Activated CD4-positive, alpha-beta T cell treated with anti-CD3 and anti-CD28 coated beads for 48 hours (primary cell): ENCODE measurements at regions not wholly inside any gene's neighbourhood (a gene's known extent, or its start where the extent isn't known, plus 50 kb on each side); places are given as distances from the start of the nearest gene placed in this dataset.
"Not testable (repeated sequence)": the region's sequence is repeated elsewhere in the genome, so short reads cannot be mapped to it uniquely, and the experiment has no call there.

ENCODE experiments used
- DNase-seq: peaks from one replicate; pipeline ENCODE4 v3.0.0-alpha.2; 2020

- no peak for DNase-seq
Observed at GRCh38 chr2:109669731-109670130, 55.6 kb downstream of the SOWAHC start.

GRCh38 chr2:109670556-109671411 is 56.6 kb downstream of the SOWAHC start:
- DNase-seq = no peak

DNA sequence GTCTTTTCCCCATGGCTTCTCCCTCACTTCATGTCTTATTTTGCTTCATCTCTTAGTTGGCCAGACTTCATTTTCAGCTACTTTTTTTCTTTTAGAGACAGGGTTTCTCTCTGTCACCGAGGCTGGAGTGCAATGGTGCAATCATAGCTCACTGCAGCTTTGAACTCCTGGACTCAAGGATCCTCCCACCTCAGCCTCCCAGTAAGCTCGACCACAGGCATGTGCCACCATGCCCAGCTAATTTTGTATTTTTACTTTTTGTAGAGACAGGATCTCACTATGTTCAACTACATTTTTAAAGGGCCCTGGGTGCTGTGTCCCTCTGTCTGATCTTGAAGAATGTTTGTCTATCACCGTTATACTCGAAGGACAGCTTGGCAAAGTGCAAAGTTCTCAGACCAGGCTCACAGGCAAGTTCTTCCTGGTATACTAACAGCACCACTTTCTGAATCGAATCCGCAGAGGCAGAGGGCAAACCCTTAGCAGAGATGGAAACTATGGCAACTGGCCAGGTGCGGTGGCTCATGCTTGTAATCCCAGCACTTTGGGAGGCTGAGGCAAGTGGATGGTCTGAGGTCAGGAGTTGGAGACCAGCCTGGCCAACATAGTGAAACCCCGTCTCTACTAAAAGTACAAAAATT is 60.9 kb downstream of the SOWAHC start:
- no peak for DNase-seq

DNA sequence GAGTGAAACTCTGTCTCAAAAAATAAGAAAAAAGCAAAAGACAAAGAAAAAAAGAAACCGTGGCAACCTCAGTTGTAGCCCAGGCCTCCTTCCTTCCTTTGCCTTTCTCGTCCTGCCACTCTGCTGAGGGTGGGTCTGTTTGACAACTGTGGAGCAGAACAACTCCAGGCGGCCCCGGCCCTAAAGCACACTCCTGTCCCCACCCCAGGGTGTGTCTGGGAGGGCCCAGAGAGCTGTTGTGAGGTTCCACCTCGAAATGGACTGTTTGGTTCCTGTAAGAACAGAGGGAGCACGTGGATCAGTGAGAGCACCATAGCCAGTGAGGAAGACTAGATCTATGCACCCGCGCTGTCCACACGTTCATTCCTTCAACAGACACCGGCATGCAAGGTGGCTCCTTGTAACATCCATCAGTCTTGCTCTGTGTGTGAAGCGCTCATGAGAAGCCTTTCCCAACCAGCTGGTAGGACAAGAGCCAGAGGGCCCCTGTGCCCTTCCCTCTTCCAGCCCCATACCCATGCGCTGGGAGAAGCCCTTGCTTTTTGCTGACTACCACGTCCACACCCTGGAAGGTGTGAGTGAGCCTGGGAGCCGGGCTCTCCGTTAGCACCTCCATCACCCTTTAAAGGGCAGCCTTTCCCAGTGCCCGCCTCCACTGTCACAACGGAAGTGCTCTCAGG is 61.6 kb downstream of the SOWAHC start:
- no peak for DNase-seq

GRCh38 chr2:109676346-109676902 is 62.3 kb downstream of the SOWAHC start:
- no peak for DNase-seq

GRCh38 chr2:109677121-109677731 is 63.1 kb downstream of the SOWAHC start:
- DNase-seq = not testable (repeated sequence)

- no peak for DNase-seq
Observed at GRCh38 chr2:109677835-109678580, 63.8 kb downstream of the SOWAHC start.

GRCh38 chr2:109678724-109679201 is 64.6 kb downstream of the SOWAHC start:
- DNase-seq = not testable (repeated sequence)

- DNase-seq = no peak
Observed at GRCh38 chr2:109679225-109679624, 65.1 kb downstream of the SOWAHC start.

DNA sequence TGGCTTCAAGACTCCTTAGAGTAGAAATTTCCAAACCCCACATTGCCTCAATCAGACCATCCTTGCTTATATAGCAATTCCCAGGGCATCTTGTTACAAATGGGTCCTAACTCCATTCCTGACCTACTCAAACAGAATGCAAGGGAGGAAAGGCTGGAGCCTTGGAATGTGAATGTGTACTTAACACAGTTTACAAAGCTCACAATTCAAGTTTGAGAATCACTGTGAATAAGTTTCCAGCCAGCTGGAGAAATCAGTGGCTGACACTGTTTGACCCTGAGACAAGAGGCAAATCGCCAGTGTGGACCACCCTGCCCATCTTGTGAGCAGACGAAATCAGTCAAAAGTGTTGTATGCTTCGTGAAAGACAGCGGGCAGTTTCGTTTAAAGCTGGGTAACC is 65.5 kb downstream of the SOWAHC start:
- no peak for DNase-seq

DNA sequence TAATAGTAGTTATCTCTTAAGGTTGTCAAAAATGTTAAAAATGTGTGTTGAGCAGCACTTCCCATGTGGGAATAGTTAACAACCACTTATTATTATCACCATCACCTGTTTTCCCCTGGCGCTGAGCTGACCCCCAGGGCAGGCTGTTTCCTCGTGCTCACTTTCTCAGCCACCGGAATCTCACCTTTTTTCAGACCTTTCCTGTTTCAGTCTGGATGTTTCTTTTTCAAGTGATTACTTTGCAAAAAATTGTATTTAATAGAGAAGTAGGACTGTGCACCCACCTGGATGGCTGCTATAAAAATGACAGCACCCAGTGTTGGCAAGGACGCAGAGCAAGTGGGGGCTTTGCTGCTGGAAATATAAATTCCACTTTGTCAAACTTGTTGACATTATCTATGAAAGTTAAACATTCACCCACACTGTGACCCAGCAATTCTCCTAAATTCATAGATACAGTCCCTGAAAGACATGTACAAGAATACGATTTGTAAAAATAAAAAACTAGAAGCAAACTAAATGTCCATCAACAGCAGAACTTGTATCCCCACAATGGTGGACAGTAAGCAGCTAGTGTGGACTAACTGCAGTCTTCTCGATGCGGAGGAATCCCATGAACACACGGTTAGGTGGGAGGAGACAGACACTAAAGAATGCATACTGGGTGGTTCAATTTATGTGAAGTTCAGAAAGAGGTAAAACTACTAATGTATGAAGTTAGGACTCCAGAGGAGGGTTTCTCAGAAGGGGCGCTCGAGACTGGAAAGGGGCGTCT is 66.5 kb downstream of the SOWAHC start:
- no peak for DNase-seq

DNA sequence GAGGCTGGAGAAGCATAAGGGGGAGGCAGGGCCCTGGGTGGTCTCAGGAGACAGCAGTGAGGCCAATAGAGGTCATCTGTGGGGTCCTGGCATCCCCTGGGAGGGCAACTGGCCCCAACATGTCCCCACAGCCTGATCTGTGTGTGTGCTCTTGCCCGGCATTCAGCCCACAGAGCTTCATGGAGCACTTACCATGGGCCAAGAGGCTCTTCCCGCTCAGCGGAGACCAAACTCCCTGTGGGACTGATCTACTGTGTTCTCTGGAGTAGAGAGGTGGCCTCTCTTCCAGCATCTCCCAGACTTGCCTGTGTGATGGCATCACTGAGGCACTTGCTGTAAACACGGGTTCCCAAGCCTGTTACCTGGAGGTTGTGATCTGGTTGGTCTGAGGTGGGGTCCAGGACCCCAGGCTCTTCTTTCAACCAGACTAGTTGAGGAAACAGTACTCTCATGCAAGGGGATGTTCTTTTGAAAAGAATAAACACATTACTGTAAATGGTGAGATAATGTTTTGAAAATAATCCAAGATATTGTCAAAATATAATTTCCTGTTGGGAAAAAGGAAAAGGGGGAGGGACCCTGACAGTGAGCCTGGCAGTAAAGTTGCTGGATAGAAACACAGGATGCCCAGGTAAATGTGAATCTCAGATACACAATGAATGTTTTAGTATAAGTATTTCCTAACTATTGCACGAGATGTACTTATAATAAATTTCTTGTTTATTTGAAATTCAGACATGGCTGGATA is 67.6 kb downstream of the SOWAHC start:
- no peak for DNase-seq

GRCh38 chr2:109683452-109683851 is 69.3 kb downstream of the SOWAHC start:
- no peak for DNase-seq

DNA sequence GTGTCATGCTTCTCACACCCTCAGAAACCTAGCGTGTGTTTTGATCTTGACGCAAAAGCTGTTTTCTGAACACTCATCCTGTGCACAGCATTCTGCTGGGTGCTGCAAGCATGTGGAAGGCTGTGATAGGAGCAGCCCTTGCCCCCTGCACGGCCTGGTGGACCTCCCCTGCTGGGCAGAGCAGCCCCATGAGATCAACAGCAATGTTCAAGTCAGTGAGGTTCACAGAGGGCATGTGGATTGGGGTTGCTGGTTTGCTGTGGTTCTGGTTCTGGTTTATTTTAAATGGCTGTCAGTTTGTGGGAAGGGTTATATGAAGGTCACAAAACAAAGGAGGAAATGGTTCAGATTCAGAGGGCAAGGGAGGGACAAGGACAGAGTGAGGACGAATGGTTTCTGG is 71.3 kb downstream of the SOWAHC start:
- no peak for DNase-seq

- no peak for DNase-seq
Observed at GRCh38 chr2:109686921-109687320, 72.8 kb downstream of the SOWAHC start.

GRCh38 chr2:109689182-109689930 is 75.2 kb downstream of the SOWAHC start:
- DNase-seq = no peak

GRCh38 chr2:109689973-109690372 is 75.8 kb downstream of the SOWAHC start:
- DNase-seq = no peak

GRCh38 chr2:109690457-109690821 is 76.3 kb downstream of the SOWAHC start:
- no peak for DNase-seq

DNA sequence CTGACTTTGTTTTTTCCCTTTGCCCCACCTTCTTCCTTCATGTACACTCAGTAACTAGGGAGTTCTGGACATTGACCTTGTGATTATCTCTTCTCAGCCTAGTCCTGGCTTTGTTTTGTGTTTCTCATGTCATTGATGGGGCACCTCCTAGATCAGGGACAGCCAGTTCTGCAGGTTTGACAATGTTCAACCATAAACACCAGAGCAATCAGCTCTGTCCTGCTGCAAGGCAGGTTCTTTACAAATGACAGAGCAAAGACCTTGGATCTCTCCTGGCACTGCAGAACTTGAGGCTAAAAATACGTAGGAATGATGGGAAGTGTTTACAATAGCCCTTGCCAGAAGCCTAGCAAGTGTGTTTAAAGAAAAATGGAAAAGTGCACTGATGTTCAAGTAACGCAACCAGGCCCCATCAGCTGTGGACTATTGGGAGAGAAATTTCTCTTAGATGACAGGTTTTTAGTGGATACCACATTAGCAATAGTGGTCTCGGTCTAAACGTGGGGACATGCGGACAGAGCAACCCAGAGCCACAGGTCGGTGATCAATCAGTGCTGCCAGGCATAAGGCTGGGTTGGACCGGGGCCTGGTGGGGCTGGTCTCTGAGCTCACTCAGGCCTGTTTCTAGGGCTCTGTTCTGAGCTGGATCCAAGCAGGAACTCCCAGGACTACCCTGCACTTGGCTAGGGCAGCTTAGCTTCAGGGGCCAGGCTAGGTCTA is 76.8 kb downstream of the SOWAHC start:
- no peak for DNase-seq
